K562 (cell line): ENCODE measurements at regions not wholly inside any gene's neighbourhood (a gene's known extent, or its start where the extent isn't known, plus 50 kb on each side); places are given as distances from the start of the nearest gene placed in this dataset.

Source experiments
- ATAC-seq: fragments of 200-7000 bp; cut with Tn5 transposase; 3 replicates; pipeline ENCODE4 v1.9.1; 2020; ENCODE audit warnings: moderate library complexity
- BruUV-seq: library from RNA; stranded (reverse); fragments of 400-500 nt; replicated peaks from 2 replicates; lab custom pipeline; 2021; lab: Mats Ljungman, UMichigan
- CTCF ChIA-PET: fragments of 300-600 bp; formaldehyde crosslinking; extraction: SDS; loops from one replicate; lab custom pipeline; 2021; ENCODE audit warnings: low intra/inter-chr PET ratio; lab: Yijun Ruan, JAX
- POLR2A ChIA-PET: fragments of 300-600, 350-650 bp; sonication (Branson Sonifier 250); formaldehyde crosslinking; extraction: SDS; loops from one replicate; lab custom pipeline; 2021; ENCODE audit warnings: antibody characterized with exemption, inconsistent platforms; lab: Yijun Ruan, JAX
- DNase-seq, 4 experiments: peaks; one replicate each; pipeline versions ENCODE4 v3.0.0 to v3.0.0-alpha.2; 2011 to 2018; ENCODE audit warnings: low spot score in 3 of 4, mixed read lengths in 3 of 4; ENCODE audit errors: extremely low read depth in 1 of 4
- FAIRE-seq: peaks from 2 replicates; lab custom pipeline; 2011; peaks lifted over from hg19 to GRCh38; lab: Jason Lieb, UNC
- H2AFZ ChIP-seq: 2 replicates; pipeline ENCODE4 v1.6.0; 2011; ENCODE audit warnings: low read depth, low read length, control low read depth, inconsistent platforms
- H3K27ac ChIP-seq: fragments of 200-600 bp; 3 replicates; pipeline ENCODE4 v1.8.0; 2011; ENCODE audit warnings: low read depth, mild to moderate bottlenecking, control low read depth, inconsistent platforms, low read length, moderate library complexity, mixed read lengths; ENCODE audit errors: extremely low read depth
- H3K27me3 ChIP-seq, 2 experiments: fragments of 300-600 bp in 1 of 2; 2 replicates in 1 of 2; 3 replicates in 1 of 2; pipeline versions ENCODE4 v1.6.0 to v1.8.0; 2011; ENCODE audit warnings: inconsistent platforms in 2 of 2, low read length in 2 of 2, mild to moderate bottlenecking in 1 of 2, mixed read lengths in 1 of 2, moderate library complexity in 1 of 2; ENCODE audit not compliant: control insufficient read depth in 2 of 2, insufficient read depth in 2 of 2
- H3K36me3 ChIP-seq: fragments of 300-600 bp; 3 replicates; pipeline ENCODE4 v1.8.0; 2011; ENCODE audit warnings: mild to moderate bottlenecking, low read length, inconsistent platforms; ENCODE audit not compliant: control insufficient read depth, insufficient read depth
- H3K4me1 ChIP-seq, 2 experiments: fragments of 200-600 bp in 1 of 2; replicated peaks in 1 of 2; 2 replicates in 1 of 2; 3 replicates in 1 of 2; pipeline versions ENCODE4 v1.5.1 to v1.8.0; 2011; ENCODE audit warnings: inconsistent platforms in 2 of 2, low read length in 2 of 2, mild to moderate bottlenecking in 1 of 2, mixed read lengths in 1 of 2, moderate library complexity in 1 of 2; ENCODE audit not compliant: control insufficient read depth in 2 of 2, insufficient read depth in 2 of 2
- H3K4me2 ChIP-seq: 2 replicates; pipeline ENCODE4 v1.6.1; 2011; ENCODE audit warnings: low read length, control low read depth, inconsistent platforms, mixed read lengths; ENCODE audit not compliant: insufficient read depth
- H3K4me3 ChIP-seq: fragments of 200-600 bp; sonication (generic), shearing (Covaris generic); 2 replicates; pipeline ENCODE4 v1.5.1; 2016; ENCODE audit warnings: control low read depth, inconsistent platforms
- H3K79me2 ChIP-seq: fragments of 200-600 bp; 3 replicates; pipeline ENCODE4 v1.8.0; 2011; ENCODE audit warnings: low read length, inconsistent platforms; ENCODE audit not compliant: control insufficient read depth, insufficient read depth
- H3K9ac ChIP-seq, 2 experiments: 2 replicates each; pipeline versions ENCODE4 v1.6.0 to v1.6.1; 2011; ENCODE audit warnings: low read depth in 2 of 2, low read length in 2 of 2, control low read depth in 1 of 2, inconsistent platforms in 1 of 2, mild to moderate bottlenecking in 1 of 2, mixed read lengths in 1 of 2; ENCODE audit not compliant: insufficient read depth in 1 of 2
- H3K9me1 ChIP-seq: one replicate; pipeline ENCODE4 v1.6.0; 2011; ENCODE audit warnings: inconsistent platforms, mild to moderate bottlenecking, low read length, moderate library complexity; ENCODE audit not compliant: control insufficient read depth, insufficient read depth
- H3K9me3 ChIP-seq: replicated peaks from 2 replicates; pipeline ENCODE4 v1.5.1; 2011; ENCODE audit warnings: low read depth, low read length, inconsistent platforms; ENCODE audit not compliant: control insufficient read depth, insufficient read depth
- H4K20me1 ChIP-seq: replicated peaks from 2 replicates; pipeline ENCODE4 v1.6.1; 2011; ENCODE audit warnings: low read length, inconsistent platforms, mixed read lengths; ENCODE audit not compliant: control insufficient read depth, insufficient read depth
- CTCF ChIP-seq, 3 experiments: IDR thresholded peaks in 2 of 3; conservative IDR thresholded peaks in 1 of 3; 2 replicates each; pipeline ENCODE4 v1.5.1; 2011 to 2012; ENCODE audit warnings: low read length in 3 of 3, mild to moderate bottlenecking in 3 of 3, control low read depth in 2 of 3, improper control_type of control experiment in 1 of 3, inconsistent platforms in 1 of 3, low read depth in 1 of 3, mixed read lengths in 1 of 3, moderate library complexity in 1 of 3; ENCODE audit not compliant: insufficient read depth in 2 of 3
- FOXJ3 ChIP-seq: sonication (generic); formaldehyde crosslinking; IDR thresholded peaks from 2 replicates; pipeline ENCODE4 v1.4.0; 2020; ENCODE audit warnings: mild to moderate bottlenecking, missing genetic modification reagents
- FOXP1 ChIP-seq: sonication (generic); formaldehyde crosslinking; IDR thresholded peaks from 2 replicates; pipeline ENCODE4 v1.8.0; 2022; ENCODE audit warnings: mild to moderate bottlenecking, missing genetic modification reagents
- HDAC1 ChIP-seq, 2 experiments: fragments of 450-650 bp; IDR thresholded peaks; 2 replicates each; pipeline ENCODE4 v1.6.1; 2016 to 2017; ENCODE audit warnings: inconsistent platforms in 1 of 2, mild to moderate bottlenecking in 1 of 2, moderate library complexity in 1 of 2
- IRF1 ChIP-seq: sonication (generic); formaldehyde crosslinking; IDR thresholded peaks from 2 replicates; pipeline ENCODE4 v1.8.0; 2022; ENCODE audit warnings: missing genetic modification reagents, mild to moderate bottlenecking, borderline replicate concordance
- NR4A1 ChIP-seq, 2 experiments: fragments of 250-450 bp in 1 of 2; fragments of 450-650 bp in 1 of 2; sonication (Bioruptor Pico) in 1 of 2; IDR thresholded peaks; 2 replicates each; pipeline versions ENCODE4 v1.4.0 to v1.6.1; 2016 to 2020; ENCODE audit warnings: mild to moderate bottlenecking in 2 of 2, missing compliant biosample characterization in 1 of 2, missing genetic modification characterization in 1 of 2, moderate library complexity in 1 of 2
- POLR2G ChIP-seq: fragments of 200-400 bp; formaldehyde crosslinking; IDR thresholded peaks from 2 replicates; pipeline ENCODE4 v1.6.1; 2017; ENCODE audit warnings: low read depth, mild to moderate bottlenecking, antibody characterized with exemption, low read length, moderate library complexity
- RBM15 ChIP-seq: fragments of 200-400 bp; formaldehyde crosslinking; IDR thresholded peaks from 2 replicates; pipeline ENCODE4 v1.6.1; 2018; ENCODE audit warnings: mild to moderate bottlenecking, low read length, moderate library complexity; ENCODE audit not compliant: insufficient read depth
- SAFB ChIP-seq: fragments of 200-400 bp; formaldehyde crosslinking; IDR thresholded peaks from 2 replicates; pipeline ENCODE4 v1.6.1; 2017; ENCODE audit warnings: low read depth, low read length, borderline replicate concordance
- SMAD1 ChIP-seq: fragments of 150-350 bp; IDR thresholded peaks from 2 replicates; pipeline ENCODE4 v1.6.1; 2014; ENCODE audit warnings: low read length, low read depth; ENCODE audit not compliant: partially characterized antibody
- ZNF324 ChIP-seq: fragments of 250-450 bp; sonication (Bioruptor Pico); IDR thresholded peaks from 2 replicates; pipeline ENCODE4 v1.4.0; 2020; ENCODE audit warnings: mild to moderate bottlenecking
- ZNF699 ChIP-seq: fragments of 250-450 bp; sonication (Bioruptor Pico); IDR thresholded peaks from 2 replicates; pipeline ENCODE4 v1.8.0; 2021; ENCODE audit warnings: mild to moderate bottlenecking, moderate library complexity; ENCODE audit not compliant: insufficient replicate concordance
- WGBS: fragments of 100-300 bp; shearing (Covaris generic); methylation state at CpG from one replicate; pipeline ENCODE4 v1.1.6; 2016; ENCODE audit warnings: low coverage, mixed read lengths; ENCODE audit not compliant: insufficient coverage; ENCODE audit errors: missing lambda C conversion rate; 5-methylcytosine and 5-hydroxymethylcytosine counted together
- in situ Hi-C: fragments of 300-500 bp; cut with MboI; formaldehyde crosslinking; loops from 4 replicates; pipeline ENCODE4 v1.15.0; 2018; ENCODE audit warnings: inconsistent platforms, mixed read lengths
- intact Hi-C: fragments of 100-400 bp; cut with micrococcal nuclease; formaldehyde crosslinking; loops from 2 replicates; pipeline ENCODE4 v1.14.2; 2022
- TF ChIP-seq, protein P1 (sequence below): fragments of 250-450 bp; sonication (Bioruptor Pico); IDR thresholded peaks from 2 replicates; pipeline ENCODE4 v1.4.0; 2020

DNA sequence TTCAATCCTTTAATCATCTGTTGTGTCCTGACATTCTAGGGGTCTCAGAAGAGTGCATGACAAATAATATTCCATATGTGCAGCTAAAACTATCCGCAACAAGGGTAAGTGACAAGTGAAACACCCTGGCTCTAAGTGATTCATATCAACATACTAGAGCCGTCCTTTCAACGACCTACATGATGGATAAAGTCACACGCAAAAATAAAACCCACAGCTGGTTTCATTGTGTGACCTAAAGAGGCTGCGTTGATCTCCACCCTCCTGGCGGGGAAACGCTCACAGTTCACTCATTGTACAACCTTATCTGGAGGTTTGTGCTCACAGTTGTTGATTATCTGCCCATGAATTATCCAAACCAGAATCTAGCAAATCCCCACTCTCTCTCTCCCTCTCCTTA lies 365.3 kb upstream of the PKN2 start (continued):
- TF ChIP-seq, protein P1, sequence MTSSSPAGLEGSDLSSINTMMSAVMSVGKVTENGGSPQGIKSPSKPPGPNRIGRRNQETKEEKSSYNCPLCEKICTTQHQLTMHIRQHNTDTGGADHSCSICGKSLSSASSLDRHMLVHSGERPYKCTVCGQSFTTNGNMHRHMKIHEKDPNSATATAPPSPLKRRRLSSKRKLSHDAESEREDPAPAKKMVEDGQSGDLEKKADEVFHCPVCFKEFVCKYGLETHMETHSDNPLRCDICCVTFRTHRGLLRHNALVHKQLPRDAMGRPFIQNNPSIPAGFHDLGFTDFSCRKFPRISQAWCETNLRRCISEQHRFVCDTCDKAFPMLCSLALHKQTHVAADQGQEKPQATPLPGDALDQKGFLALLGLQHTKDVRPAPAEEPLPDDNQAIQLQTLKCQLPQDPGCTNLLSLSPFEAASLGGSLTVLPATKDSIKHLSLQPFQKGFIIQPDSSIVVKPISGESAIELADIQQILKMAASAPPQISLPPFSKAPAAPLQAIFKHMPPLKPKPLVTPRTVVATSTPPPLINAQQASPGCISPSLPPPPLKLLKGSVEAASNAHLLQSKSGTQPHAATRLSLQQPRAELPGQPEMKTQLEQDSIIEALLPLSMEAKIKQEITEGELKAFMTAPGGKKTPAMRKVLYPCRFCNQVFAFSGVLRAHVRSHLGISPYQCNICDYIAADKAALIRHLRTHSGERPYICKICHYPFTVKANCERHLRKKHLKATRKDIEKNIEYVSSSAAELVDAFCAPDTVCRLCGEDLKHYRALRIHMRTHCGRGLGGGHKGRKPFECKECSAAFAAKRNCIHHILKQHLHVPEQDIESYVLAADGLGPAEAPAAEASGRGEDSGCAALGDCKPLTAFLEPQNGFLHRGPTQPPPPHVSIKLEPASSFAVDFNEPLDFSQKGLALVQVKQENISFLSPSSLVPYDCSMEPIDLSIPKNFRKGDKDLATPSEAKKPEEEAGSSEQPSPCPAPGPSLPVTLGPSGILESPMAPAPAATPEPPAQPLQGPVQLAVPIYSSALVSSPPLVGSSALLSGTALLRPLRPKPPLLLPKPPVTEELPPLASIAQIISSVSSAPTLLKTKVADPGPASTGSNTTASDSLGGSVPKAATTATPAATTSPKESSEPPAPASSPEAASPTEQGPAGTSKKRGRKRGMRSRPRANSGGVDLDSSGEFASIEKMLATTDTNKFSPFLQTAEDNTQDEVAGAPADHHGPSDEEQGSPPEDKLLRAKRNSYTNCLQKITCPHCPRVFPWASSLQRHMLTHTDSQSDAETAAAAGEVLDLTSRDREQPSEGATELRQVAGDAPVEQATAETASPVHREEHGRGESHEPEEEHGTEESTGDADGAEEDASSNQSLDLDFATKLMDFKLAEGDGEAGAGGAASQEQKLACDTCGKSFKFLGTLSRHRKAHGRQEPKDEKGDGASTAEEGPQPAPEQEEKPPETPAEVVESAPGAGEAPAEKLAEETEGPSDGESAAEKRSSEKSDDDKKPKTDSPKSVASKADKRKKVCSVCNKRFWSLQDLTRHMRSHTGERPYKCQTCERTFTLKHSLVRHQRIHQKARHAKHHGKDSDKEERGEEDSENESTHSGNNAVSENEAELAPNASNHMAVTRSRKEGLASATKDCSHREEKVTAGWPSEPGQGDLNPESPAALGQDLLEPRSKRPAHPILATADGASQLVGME (CRISPR knock-in tag), result no peak
- TF ChIP-seq ZNF699 (CRISPR knock-in tag) (no peak), ZNF324 (CRISPR knock-in tag) (no peak), NR4A1 (CRISPR knock-in tag; IDR thresholded peaks at IDR 0.05) (no peak), NR4A1 (tag; IDR thresholded peaks at IDR 0.05) (no peak)

GRCh38 chr1:88320291-88320690 lies 363.8 kb upstream of the PKN2 start:
- no peaks in the 10 kb centered on the region for H4K20me1 ChIP-seq
- DNase-seq, result no peak
- no peak for FAIRE-seq
- no peak for TF ChIP-seq HDAC1 (IDR thresholded peaks at IDR 0.05)
- no peak for TF ChIP-seq POLR2G
- TF ChIP-seq IRF1, result no peak
- no peak for TF ChIP-seq FOXP1
- no peak for TF ChIP-seq CTCF (IDR thresholded peaks at IDR 0.05 in 2 of 3, conservative IDR thresholded peaks at IDR 0.05 in 1 of 3; ENCODE audit: insufficient read depth in 2 of 3, low read depth in 1 of 3, low read length in 3 of 3)
- TF ChIP-seq FOXJ3 (CRISPR knock-in tag), result no peak
- TF ChIP-seq RBM15, result no peak
- no peak for TF ChIP-seq SMAD1
- no peak for TF ChIP-seq SAFB

More at GRCh38 chr1:88320291-88320690, 363.8 kb upstream of the PKN2 start:
- no peak overlapping the region for H3K27ac ChIP-seq
- in situ Hi-C loops, result no loop called here
- no peaks in the 10 kb centered on the region for H3K27me3 ChIP-seq
- no peaks in the 10 kb centered on the region for H3K79me2 ChIP-seq
- WGBS, result 2% methylated on average over 3 of the region's 3 CpGs
- H3K9me1 ChIP-seq, result no peaks in the 10 kb centered on the region
- no peak overlapping the region for H3K4me2 ChIP-seq
- no peak overlapping the region for H2AFZ ChIP-seq
- H3K36me3 ChIP-seq, result no peaks in the 10 kb centered on the region
- no peak overlapping the region for H3K4me3 ChIP-seq
- no peaks in the 10 kb centered on the region for H3K4me1 ChIP-seq
- H3K9ac ChIP-seq, result no peak overlapping the region
- H3K9me3 ChIP-seq, result 0 out of 2 replicates have a peak, but pooled peaks cover 2% of the 10 kb centered on the region
- CTCF ChIA-PET, result no interaction called here
- BruUV-seq, result no TSS peak
- POLR2A ChIA-PET, result no interaction called here
- intact Hi-C loops, result no loop called here
- ATAC-seq, result no peak
